ENCODE measurements at regions not wholly inside any gene's neighbourhood (a gene's known extent, or its start where the extent isn't known, plus 50 kb on each side); places are given as distances from the start of the nearest gene placed in this dataset.

- no peak for TF ChIP-seq CTCF (IDR thresholded peaks at IDR 0.05; ENCODE audit: low read depth, low read length)
- ChIA-PET POLR2A (interaction anchor here (1.4 to 1.6 kb wide), 2 partner anchors 18 to 52 kb away, joined by 4 to 5 read pairs; no protein-coding TSS in a partner anchor), CTCF (interaction anchor here (0.6 to 3.1 kb wide), 40 partner anchors 9 to 967 kb away, joined by 3 to 99 read pairs (median 7); partner anchors contain the start of gene PCDH18)
Measured at GRCh38 chr4:138090918-138091676, 151.1 kb downstream of the SLC7A11 start.

GRCh38 chr4:138090150-138090917, 151.8 kb downstream of the SLC7A11 start:
- peak; percentile 70 for TF ChIP-seq CTCF (IDR thresholded peaks at IDR 0.05; ENCODE audit: low read depth, low read length)
- DNase-seq (ENCODE audit: low read depth, low spot score), result peak; percentile 72
- H3K27me3 ChIP-seq (ENCODE audit: control insufficient read depth, insufficient read depth, low read length), result no peaks in the 10 kb centered on the region
- ChIA-PET POLR2A (interaction anchor here (0.8 to 1.6 kb wide), 3 partner anchors 17 to 53 kb away, joined by 4 to 5 read pairs (median 4); no protein-coding TSS in a partner anchor), CTCF (interaction anchor here (0.6 to 3.1 kb wide), 50 partner anchors 9 to 967 kb away, joined by 3 to 99 read pairs (median 5); partner anchors contain the start of gene PCDH18)
- H3K27ac ChIP-seq (ENCODE audit: low read depth, low read length), result no peak overlapping the region
- peak overlapping the region; percentile 45 for H3K4me3 ChIP-seq (ENCODE audit: low read depth, low read length)
- H3K9me3 ChIP-seq (ENCODE audit: control insufficient read depth, insufficient read depth, low read length), result peaks cover 7% of the 10 kb centered on the region

More at GRCh38 chr4:138090918-138091676, 151.1 kb downstream of the SLC7A11 start:
- peaks cover 7% of the 10 kb centered on the region for H3K9me3 ChIP-seq (ENCODE audit: control insufficient read depth, insufficient read depth, low read length)
- no peaks in the 10 kb centered on the region for H3K27me3 ChIP-seq (ENCODE audit: control insufficient read depth, insufficient read depth, low read length)
- H3K27ac ChIP-seq (ENCODE audit: low read depth, low read length), result no peak overlapping the region
- H3K4me3 ChIP-seq (ENCODE audit: low read depth, low read length), result no peak overlapping the region
- no peak for DNase-seq (ENCODE audit: low read depth, low spot score)

- Histone ChIP-seq H3K27me3 (ENCODE audit: control insufficient read depth, insufficient read depth, low read length) (no peaks in the 10 kb centered on the region), H3K9me3 (ENCODE audit: control insufficient read depth, insufficient read depth, low read length) (peaks cover 7% of the 10 kb centered on the region), H3K27ac (ENCODE audit: low read depth, low read length) (no peak overlapping the region), H3K4me3 (ENCODE audit: low read depth, low read length) (no peak overlapping the region)
- no peak for TF ChIP-seq CTCF (IDR thresholded peaks at IDR 0.05; ENCODE audit: low read depth, low read length)
- POLR2A ChIA-PET, result no interaction called here
- DNase-seq (ENCODE audit: low read depth, low spot score), result no peak
- CTCF ChIA-PET, result interaction anchor here (0.9 to 3.1 kb wide), 6 partner anchors 9 to 269 kb away, joined by 3 to 99 read pairs (median 13); no protein-coding TSS in a partner anchor
Measured at GRCh38 chr4:138088449-138089208, 153.5 kb downstream of the SLC7A11 start.

- Histone ChIP-seq H3K27ac (ENCODE audit: low read depth, low read length) (no peak overlapping the region), H3K9me3 (ENCODE audit: control insufficient read depth, insufficient read depth, low read length) (peaks cover 7% of the 10 kb centered on the region), H3K4me3 (ENCODE audit: low read depth, low read length) (no peak overlapping the region), H3K27me3 (ENCODE audit: control insufficient read depth, insufficient read depth, low read length) (no peaks in the 10 kb centered on the region)
- CTCF ChIA-PET, result interaction anchor here (1.2 kb wide), 1 partner anchor 52 kb away, joined by 4 read pairs; no protein-coding TSS in a partner anchor
- no peak for DNase-seq (ENCODE audit: low read depth, low spot score)
- POLR2A ChIA-PET, result no interaction called here
- no peak for TF ChIP-seq CTCF (IDR thresholded peaks at IDR 0.05; ENCODE audit: low read depth, low read length)
Measured at GRCh38 chr4:138087066-138087719, 155.0 kb downstream of the SLC7A11 start.
